Mesendoderm (in vitro differentiated cells): ENCODE measurements at regions not wholly inside any gene's neighbourhood (a gene's known extent, or its start where the extent isn't known, plus 50 kb on each side); places are given as distances from the start of the nearest gene placed in this dataset.
A peak's percentile ranks its signal among the peaks of the same experiment; 100 is the strongest.

ENCODE experiments used
- DNase-seq: peaks from one replicate; pipeline ENCODE4 v3.0.0; 2013
- H2AK5ac ChIP-seq: 2 replicates; pipeline ENCODE4 v1.6.1; 2013; ENCODE audit warnings: low read length, inconsistent platforms
- H2BK120ac ChIP-seq: 2 replicates; pipeline ENCODE4 v1.6.1; 2013; ENCODE audit warnings: low read depth, mild to moderate bottlenecking, low read length, moderate library complexity, mixed read lengths
- H2BK15ac ChIP-seq: replicated peaks from 2 replicates; pipeline ENCODE4 v1.6.1; 2013; ENCODE audit warnings: low read depth, mild to moderate bottlenecking, moderate library complexity
- H2BK5ac ChIP-seq: 2 replicates; pipeline ENCODE4 v1.6.1; 2013; ENCODE audit warnings: low read length, inconsistent platforms
- H3K18ac ChIP-seq: 2 replicates; pipeline ENCODE4 v1.6.1; 2013; ENCODE audit warnings: mild to moderate bottlenecking, low read length, mixed read lengths
- H3K23ac ChIP-seq: one replicate; pipeline ENCODE4 v1.6.1; 2013; ENCODE audit warnings: low read length
- H3K27ac ChIP-seq: 2 replicates; pipeline ENCODE4 v1.5.1; 2013; ENCODE audit warnings: low read depth, mild to moderate bottlenecking, inconsistent platforms, low read length, moderate library complexity
- H3K27me3 ChIP-seq: 2 replicates; pipeline ENCODE4 v1.6.1; 2013; ENCODE audit warnings: low read length, control low read depth, mild to moderate bottlenecking, inconsistent platforms; ENCODE audit not compliant: insufficient read depth, poor library complexity
- H3K36me3 ChIP-seq: 2 replicates; pipeline ENCODE4 v1.6.1; 2013; ENCODE audit warnings: low read length, inconsistent platforms; ENCODE audit not compliant: control insufficient read depth, insufficient read depth
- H3K4ac ChIP-seq: one replicate; pipeline ENCODE4 v1.6.1; 2013; ENCODE audit warnings: low read depth, mild to moderate bottlenecking, low read length, moderate library complexity
- H3K4me1 ChIP-seq: 2 replicates; pipeline ENCODE4 v1.6.1; 2013; ENCODE audit warnings: low read depth, low read length, inconsistent platforms; ENCODE audit not compliant: control insufficient read depth
- H3K4me2 ChIP-seq: 2 replicates; pipeline ENCODE4 v1.6.1; 2013; ENCODE audit warnings: low read length
- H3K4me3 ChIP-seq: 2 replicates; pipeline ENCODE4 v1.5.1; 2013; ENCODE audit warnings: mild to moderate bottlenecking, low read length
- H3K56ac ChIP-seq: one replicate; pipeline ENCODE4 v1.6.1; 2013; ENCODE audit warnings: low read length
- H3K79me1 ChIP-seq: 2 replicates; pipeline ENCODE4 v1.6.1; 2013; ENCODE audit warnings: low read length, inconsistent platforms
- H3K79me2 ChIP-seq: 2 replicates; pipeline ENCODE4 v1.6.1; 2013; ENCODE audit warnings: mild to moderate bottlenecking, low read length; ENCODE audit not compliant: control insufficient read depth, insufficient read depth
- H3K9ac ChIP-seq: 2 replicates; pipeline ENCODE4 v1.6.1; 2013; ENCODE audit warnings: low read length, inconsistent platforms
- H4K5ac ChIP-seq: one replicate; pipeline ENCODE4 v1.6.1; 2013; ENCODE audit warnings: low read length
- H4K8ac ChIP-seq: one replicate; pipeline ENCODE4 v1.6.1; 2013; ENCODE audit warnings: low read depth, mild to moderate bottlenecking, control low read depth, low read length, moderate library complexity
- WGBS: extraction: QIAGEN DNeasy Blood & Tissue Kit; methylation state at CpG from one replicate; pipeline ENCODE4 v1.1.7; 2013; ENCODE audit warnings: low lambda C conversion rate, missing lambda C conversion rate; ENCODE audit not compliant: insufficient coverage; ENCODE audit errors: extremely low coverage; 5-methylcytosine and 5-hydroxymethylcytosine counted together

GRCh38 chr20:21862259-21862946 is 156.9 kb downstream of the PAX1 start:
- Histone ChIP-seq H3K36me3 (no peaks in the 10 kb centered on the region), H2BK5ac (peak overlapping the region; percentile 78), H4K5ac (no peak overlapping the region), H3K23ac (no peak overlapping the region), H3K18ac (no peak overlapping the region), H3K4me2 (peak overlapping the region; percentile 9), H3K56ac (peak overlapping the region; percentile 82), H2AK5ac (no peak overlapping the region), H2BK15ac (no peak overlapping the region), H3K9ac (no peak overlapping the region), H4K8ac (no peak overlapping the region), H3K4ac (no peak overlapping the region), H3K79me1 (no peaks in the 10 kb centered on the region), H3K4me3 (no peak overlapping the region), H3K27ac (no peak overlapping the region), H2BK120ac (no peak overlapping the region), H3K79me2 (no peaks in the 10 kb centered on the region), H3K27me3 (no peaks in the 10 kb centered on the region), H3K4me1 (peaks cover 9% of the 10 kb centered on the region)
- WGBS, result no CpG with 5 or more reads among the region's 10 CpGs
- DNase-seq, result peak; percentile 70

- no peak overlapping the region for H3K4ac ChIP-seq
- H3K36me3 ChIP-seq, result no peaks in the 10 kb centered on the region
- no peak overlapping the region for H3K56ac ChIP-seq
- H3K27ac ChIP-seq, result no peak overlapping the region
- no CpG with 5 or more reads among the region's 2 CpGs for WGBS
- no peak overlapping the region for H3K4me2 ChIP-seq
- H3K4me1 ChIP-seq, result no peaks in the 10 kb centered on the region
- H3K18ac ChIP-seq, result no peak overlapping the region
- no peak overlapping the region for H4K8ac ChIP-seq
- no peak overlapping the region for H4K5ac ChIP-seq
- no peak overlapping the region for H3K4me3 ChIP-seq
- no peak overlapping the region for H2BK5ac ChIP-seq
- no peak for DNase-seq
- no peak overlapping the region for H2BK15ac ChIP-seq
- H2AK5ac ChIP-seq, result no peak overlapping the region
- no peaks in the 10 kb centered on the region for H3K79me1 ChIP-seq
- H3K27me3 ChIP-seq, result no peaks in the 10 kb centered on the region
- no peak overlapping the region for H2BK120ac ChIP-seq
- H3K9ac ChIP-seq, result no peak overlapping the region
- H3K79me2 ChIP-seq, result no peaks in the 10 kb centered on the region
- H3K23ac ChIP-seq, result no peak overlapping the region
Measured at GRCh38 chr20:21840991-21841390, 135.5 kb downstream of the PAX1 start.

- H3K4me2 ChIP-seq, result no peak overlapping the region
- H2BK120ac ChIP-seq, result no peak overlapping the region
- H3K79me1 ChIP-seq, result no peaks in the 10 kb centered on the region
- H2BK5ac ChIP-seq, result no peak overlapping the region
- no peaks in the 10 kb centered on the region for H3K27me3 ChIP-seq
- H3K18ac ChIP-seq, result no peak overlapping the region
- H3K79me2 ChIP-seq, result no peaks in the 10 kb centered on the region
- DNase-seq, result no peak
- WGBS, result no CpG with 5 or more reads among the region's 12 CpGs
- no peak overlapping the region for H3K4ac ChIP-seq
- H4K5ac ChIP-seq, result no peak overlapping the region
- no peak overlapping the region for H3K27ac ChIP-seq
- no peak overlapping the region for H3K56ac ChIP-seq
- no peak overlapping the region for H4K8ac ChIP-seq
- H2AK5ac ChIP-seq, result no peak overlapping the region
- no peak overlapping the region for H3K9ac ChIP-seq
- no peak overlapping the region for H3K23ac ChIP-seq
- no peaks in the 10 kb centered on the region for H3K4me1 ChIP-seq
- H3K4me3 ChIP-seq, result no peak overlapping the region
- H3K36me3 ChIP-seq, result no peaks in the 10 kb centered on the region
- H2BK15ac ChIP-seq, result no peak overlapping the region
Measured at GRCh38 chr20:21839982-21840381, 134.5 kb downstream of the PAX1 start.

GRCh38 chr20:21836346-21836745 is 130.9 kb downstream of the PAX1 start:
- H3K4me3 ChIP-seq, result no peak overlapping the region
- no peaks in the 10 kb centered on the region for H3K79me2 ChIP-seq
- no peaks in the 10 kb centered on the region for H3K36me3 ChIP-seq
- H3K18ac ChIP-seq, result no peak overlapping the region
- no peak overlapping the region for H3K4ac ChIP-seq
- no peak overlapping the region for H2BK5ac ChIP-seq
- no peak overlapping the region for H3K23ac ChIP-seq
- H4K8ac ChIP-seq, result no peak overlapping the region
- peak; percentile 63 for DNase-seq
- H2BK15ac ChIP-seq, result no peak overlapping the region
- H3K56ac ChIP-seq, result no peak overlapping the region
- H3K27me3 ChIP-seq, result no peaks in the 10 kb centered on the region
- no peak overlapping the region for H3K4me2 ChIP-seq
- no peaks in the 10 kb centered on the region for H3K79me1 ChIP-seq
- WGBS, result no CpG with 5 or more reads among the region's 1 CpG
- H4K5ac ChIP-seq, result no peak overlapping the region
- H3K4me1 ChIP-seq, result no peaks in the 10 kb centered on the region
- no peak overlapping the region for H3K9ac ChIP-seq
- H2BK120ac ChIP-seq, result no peak overlapping the region
- H3K27ac ChIP-seq, result no peak overlapping the region
- H2AK5ac ChIP-seq, result no peak overlapping the region

- H2BK120ac ChIP-seq, result no peak overlapping the region
- no CpG with 5 or more reads among the region's 1 CpG for WGBS
- H3K27ac ChIP-seq, result no peak overlapping the region
Measured at GRCh38 chr20:21835042-21835441, 129.6 kb downstream of the PAX1 start.

More at GRCh38 chr20:21835042-21835441, 129.6 kb downstream of the PAX1 start:
- Histone ChIP-seq H3K27me3 (no peaks in the 10 kb centered on the region), H3K36me3 (no peaks in the 10 kb centered on the region), H3K4me2 (no peak overlapping the region), H4K8ac (no peak overlapping the region), H3K79me2 (no peaks in the 10 kb centered on the region), H3K4me1 (no peaks in the 10 kb centered on the region), H3K23ac (no peak overlapping the region), H3K18ac (no peak overlapping the region), H3K9ac (no peak overlapping the region), H2BK5ac (no peak overlapping the region), H3K4ac (no peak overlapping the region), H3K4me3 (no peak overlapping the region), H3K79me1 (no peaks in the 10 kb centered on the region), H4K5ac (no peak overlapping the region), H3K56ac (no peak overlapping the region), H2BK15ac (no peak overlapping the region), H2AK5ac (no peak overlapping the region)
- DNase-seq, result no peak
